ENCODE measurements at regions not wholly inside any gene's neighbourhood (a gene's known extent, or its start where the extent isn't known, plus 50 kb on each side); places are given as distances from the start of the nearest gene placed in this dataset.

GRCh38 chr3:182028081-182028480 lies 316.4 kb downstream of the SOX2 start:
- TF ChIP-seq, protein P1, sequence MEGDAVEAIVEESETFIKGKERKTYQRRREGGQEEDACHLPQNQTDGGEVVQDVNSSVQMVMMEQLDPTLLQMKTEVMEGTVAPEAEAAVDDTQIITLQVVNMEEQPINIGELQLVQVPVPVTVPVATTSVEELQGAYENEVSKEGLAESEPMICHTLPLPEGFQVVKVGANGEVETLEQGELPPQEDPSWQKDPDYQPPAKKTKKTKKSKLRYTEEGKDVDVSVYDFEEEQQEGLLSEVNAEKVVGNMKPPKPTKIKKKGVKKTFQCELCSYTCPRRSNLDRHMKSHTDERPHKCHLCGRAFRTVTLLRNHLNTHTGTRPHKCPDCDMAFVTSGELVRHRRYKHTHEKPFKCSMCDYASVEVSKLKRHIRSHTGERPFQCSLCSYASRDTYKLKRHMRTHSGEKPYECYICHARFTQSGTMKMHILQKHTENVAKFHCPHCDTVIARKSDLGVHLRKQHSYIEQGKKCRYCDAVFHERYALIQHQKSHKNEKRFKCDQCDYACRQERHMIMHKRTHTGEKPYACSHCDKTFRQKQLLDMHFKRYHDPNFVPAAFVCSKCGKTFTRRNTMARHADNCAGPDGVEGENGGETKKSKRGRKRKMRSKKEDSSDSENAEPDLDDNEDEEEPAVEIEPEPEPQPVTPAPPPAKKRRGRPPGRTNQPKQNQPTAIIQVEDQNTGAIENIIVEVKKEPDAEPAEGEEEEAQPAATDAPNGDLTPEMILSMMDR (conservative IDR thresholded peaks at IDR 0.05; ENCODE audit: low read depth, low read length) = no peak
- no peak for TF ChIP-seq EZH2 (IDR thresholded peaks at IDR 0.05; ENCODE audit: borderline replicate concordance, low read depth, low read length, poor library complexity, severe bottlenecking)
